ENCODE measurements at regions not wholly inside any gene's neighbourhood (a gene's known extent, or its start where the extent isn't known, plus 50 kb on each side); places are given as distances from the start of the nearest gene placed in this dataset.
"Not testable (repeated sequence)": the region's sequence is repeated elsewhere in the genome, so short reads cannot be mapped to it uniquely, and the experiment has no call there.

- peak; percentile 22 for DNase-seq (ENCODE audit: low read depth, low spot score)
- in situ Hi-C loops (cut with HindIII; ENCODE audit: low pct_unique_long_range_greater_than_20kb, low sequenced_read_pairs), result no loop called here
These were observed 1244.1 kb downstream of the ROBO2 start for GRCh38 chr3:78283994-78284393.

- in situ Hi-C loops (cut with HindIII; ENCODE audit: low pct_unique_long_range_greater_than_20kb, low sequenced_read_pairs), result no loop called here
- no peak for DNase-seq (ENCODE audit: low read depth, low spot score)
These were observed 1245.3 kb downstream of the ROBO2 start for GRCh38 chr3:78285032-78285728.

- in situ Hi-C loops (cut with HindIII; ENCODE audit: low pct_unique_long_range_greater_than_20kb, low sequenced_read_pairs), result no loop called here
- DNase-seq (ENCODE audit: low read depth, low spot score), result no peak
These were observed 1247.2 kb downstream of the ROBO2 start for GRCh38 chr3:78287085-78287484.

- no peak for DNase-seq (ENCODE audit: low read depth, low spot score)
- in situ Hi-C loops (cut with HindIII; ENCODE audit: low pct_unique_long_range_greater_than_20kb, low sequenced_read_pairs), result no loop called here
These were observed 1253.4 kb downstream of the ROBO2 start for GRCh38 chr3:78293284-78293683.

- DNase-seq (ENCODE audit: low read depth, low spot score), result no peak
- in situ Hi-C loops (cut with HindIII; ENCODE audit: low pct_unique_long_range_greater_than_20kb, low sequenced_read_pairs), result no loop called here
These were observed 1264.2 kb downstream of the ROBO2 start for GRCh38 chr3:78304115-78304514.

- DNase-seq (ENCODE audit: low read depth, low spot score), result no peak
- in situ Hi-C loops (cut with HindIII; ENCODE audit: low pct_unique_long_range_greater_than_20kb, low sequenced_read_pairs), result no loop called here
These were observed 1273.0 kb downstream of the ROBO2 start for GRCh38 chr3:78312851-78313250.

GRCh38 chr3:78313332-78313731 lies 1273.4 kb downstream of the ROBO2 start:
- no peak for DNase-seq (ENCODE audit: low read depth, low spot score)
- in situ Hi-C loops (cut with HindIII; ENCODE audit: low pct_unique_long_range_greater_than_20kb, low sequenced_read_pairs), result no loop called here

GRCh38 chr3:78314327-78314726 lies 1274.4 kb downstream of the ROBO2 start:
- in situ Hi-C loops (cut with HindIII; ENCODE audit: low pct_unique_long_range_greater_than_20kb, low sequenced_read_pairs), result no loop called here
- DNase-seq (ENCODE audit: low read depth, low spot score), result no peak

- in situ Hi-C loops (cut with HindIII; ENCODE audit: low pct_unique_long_range_greater_than_20kb, low sequenced_read_pairs), result no loop called here
- DNase-seq (ENCODE audit: low read depth, low spot score), result no peak
These were observed 1277.9 kb downstream of the ROBO2 start for GRCh38 chr3:78317774-78318173.

GRCh38 chr3:78322780-78323179 lies 1282.9 kb downstream of the ROBO2 start:
- in situ Hi-C loops (cut with HindIII; ENCODE audit: low pct_unique_long_range_greater_than_20kb, low sequenced_read_pairs), result no loop called here
- no peak for DNase-seq (ENCODE audit: low read depth, low spot score)

- in situ Hi-C loops (cut with HindIII; ENCODE audit: low pct_unique_long_range_greater_than_20kb, low sequenced_read_pairs), result no loop called here
- DNase-seq (ENCODE audit: low read depth, low spot score), result no peak
These were observed 1297.9 kb downstream of the ROBO2 start for GRCh38 chr3:78337801-78338211.

GRCh38 chr3:78338405-78338804 lies 1298.5 kb downstream of the ROBO2 start:
- no peak for DNase-seq (ENCODE audit: low read depth, low spot score)
- in situ Hi-C loops (cut with HindIII; ENCODE audit: low pct_unique_long_range_greater_than_20kb, low sequenced_read_pairs), result no loop called here

- DNase-seq (ENCODE audit: low read depth, low spot score), result no peak
- in situ Hi-C loops (cut with HindIII; ENCODE audit: low pct_unique_long_range_greater_than_20kb, low sequenced_read_pairs), result no loop called here
These were observed 1303.3 kb downstream of the ROBO2 start for GRCh38 chr3:78343221-78343620.

GRCh38 chr3:78344267-78344666 lies 1304.4 kb downstream of the ROBO2 start:
- DNase-seq (ENCODE audit: low read depth, low spot score); in situ Hi-C loops (cut with HindIII; ENCODE audit: low pct_unique_long_range_greater_than_20kb, low sequenced_read_pairs): not testable (repeated sequence)

GRCh38 chr3:78344918-78345317 lies 1305.0 kb downstream of the ROBO2 start:
- DNase-seq (ENCODE audit: low read depth, low spot score), result no peak
- in situ Hi-C loops (cut with HindIII; ENCODE audit: low pct_unique_long_range_greater_than_20kb, low sequenced_read_pairs), result no loop called here

GRCh38 chr3:78347176-78347575 lies 1307.3 kb downstream of the ROBO2 start:
- no peak for DNase-seq (ENCODE audit: low read depth, low spot score)
- in situ Hi-C loops (cut with HindIII; ENCODE audit: low pct_unique_long_range_greater_than_20kb, low sequenced_read_pairs), result no loop called here

GRCh38 chr3:78348664-78349063 lies 1308.8 kb downstream of the ROBO2 start:
- in situ Hi-C loops (cut with HindIII; ENCODE audit: low pct_unique_long_range_greater_than_20kb, low sequenced_read_pairs), result no loop called here
- no peak for DNase-seq (ENCODE audit: low read depth, low spot score)

- DNase-seq (ENCODE audit: low read depth, low spot score), result no peak
- in situ Hi-C loops (cut with HindIII; ENCODE audit: low pct_unique_long_range_greater_than_20kb, low sequenced_read_pairs), result no loop called here
These were observed 1309.7 kb downstream of the ROBO2 start for GRCh38 chr3:78349571-78349970.

- in situ Hi-C loops (cut with HindIII; ENCODE audit: low pct_unique_long_range_greater_than_20kb, low sequenced_read_pairs), result no loop called here
- no peak for DNase-seq (ENCODE audit: low read depth, low spot score)
These were observed 1311.4 kb downstream of the ROBO2 start for GRCh38 chr3:78351334-78351733.

GRCh38 chr3:78353231-78353630 lies 1313.3 kb downstream of the ROBO2 start:
- in situ Hi-C loops (cut with HindIII; ENCODE audit: low pct_unique_long_range_greater_than_20kb, low sequenced_read_pairs), result no loop called here
- DNase-seq (ENCODE audit: low read depth, low spot score), result no peak

Measured in SK-MEL-5 (cell line).